Mesenchymal stem cell (in vitro differentiated cells and primary cell): ENCODE measurements at regions not wholly inside any gene's neighbourhood (a gene's known extent, or its start where the extent isn't known, plus 50 kb on each side); places are given as distances from the start of the nearest gene placed in this dataset.

Experiments used
- DNase-seq: peaks from one replicate; pipeline ENCODE4 v3.0.0-alpha.2; 2013
- H2AFZ ChIP-seq: one replicate; pipeline ENCODE4 v1.6.1; 2013; ENCODE audit warnings: low read depth, mild to moderate bottlenecking, control low read depth, inconsistent platforms, low read length, moderate library complexity
- H2AK5ac ChIP-seq: 2 replicates; pipeline ENCODE4 v1.6.1; 2013; ENCODE audit warnings: low read length, moderate library complexity, mild to moderate bottlenecking, inconsistent platforms; ENCODE audit not compliant: severe bottlenecking
- H2BK120ac ChIP-seq: one replicate; pipeline ENCODE4 v1.6.1; 2013; ENCODE audit warnings: low read depth, mild to moderate bottlenecking, inconsistent platforms, low read length, moderate library complexity
- H2BK12ac ChIP-seq, 2 experiments: one replicate each; pipeline ENCODE4 v1.6.1; 2013; ENCODE audit warnings: inconsistent platforms in 2 of 2, low read length in 2 of 2, mild to moderate bottlenecking in 2 of 2, moderate library complexity in 2 of 2, control low read depth in 1 of 2
- H2BK15ac ChIP-seq: one replicate; pipeline ENCODE4 v1.6.1; 2013; ENCODE audit warnings: mild to moderate bottlenecking, low read depth, inconsistent platforms; ENCODE audit not compliant: poor library complexity, severe bottlenecking
- H2BK5ac ChIP-seq: 2 replicates; pipeline ENCODE4 v1.6.1; 2013; ENCODE audit warnings: low read depth, mild to moderate bottlenecking, low read length, control low read depth, inconsistent platforms; ENCODE audit not compliant: poor library complexity, severe bottlenecking
- H3K14ac ChIP-seq, 2 experiments: one replicate each; pipeline ENCODE4 v1.6.1; 2013; ENCODE audit warnings: inconsistent platforms in 2 of 2, low read length in 2 of 2, control low read depth in 1 of 2, mild to moderate bottlenecking in 1 of 2, moderate library complexity in 1 of 2
- H3K18ac ChIP-seq, 2 experiments: one replicate each; pipeline ENCODE4 v1.6.1; 2013; ENCODE audit warnings: inconsistent platforms in 2 of 2, low read length in 2 of 2, control low read depth in 1 of 2, low read depth in 1 of 2, mild to moderate bottlenecking in 1 of 2
- H3K23ac ChIP-seq, 2 experiments: one replicate each; pipeline ENCODE4 v1.6.1; 2013; ENCODE audit warnings: inconsistent platforms in 2 of 2, low read length in 2 of 2, mild to moderate bottlenecking in 2 of 2, moderate library complexity in 2 of 2, control low read depth in 1 of 2
- H3K27ac ChIP-seq: 2 replicates; pipeline ENCODE4 v1.5.1; 2013; ENCODE audit warnings: mild to moderate bottlenecking, moderate library complexity, low read length, control low read depth, inconsistent platforms; ENCODE audit not compliant: poor library complexity, severe bottlenecking
- H3K27me3 ChIP-seq, 2 experiments: 2 replicates each; pipeline versions ENCODE4 v1.6.1 to v1.7.0; 2013; ENCODE audit warnings: low read length in 2 of 2, mild to moderate bottlenecking in 2 of 2, moderate library complexity in 2 of 2, control low read depth in 1 of 2, inconsistent platforms in 1 of 2; ENCODE audit not compliant: control insufficient read depth in 1 of 2, insufficient read depth in 1 of 2
- H3K36me3 ChIP-seq, 2 experiments: 2 replicates each; pipeline versions ENCODE4 v1.6.1 to v1.7.0; 2013; ENCODE audit warnings: low read length in 2 of 2, control low read depth in 1 of 2, inconsistent platforms in 1 of 2, low read depth in 1 of 2, mild to moderate bottlenecking in 1 of 2; ENCODE audit not compliant: insufficient read depth in 2 of 2, control insufficient read depth in 1 of 2
- H3K4ac ChIP-seq, 2 experiments: one replicate each; pipeline ENCODE4 v1.6.1; 2013; ENCODE audit warnings: inconsistent platforms in 2 of 2, low read length in 2 of 2, mild to moderate bottlenecking in 2 of 2, moderate library complexity in 2 of 2, control low read depth in 1 of 2, low read depth in 1 of 2
- H3K4me1 ChIP-seq: 2 replicates; pipeline ENCODE4 v1.6.1; 2013; ENCODE audit warnings: low read depth, low read length, control low read depth; ENCODE audit not compliant: control insufficient read depth, insufficient read depth
- H3K4me2 ChIP-seq: 2 replicates; pipeline ENCODE4 v1.6.1; 2013; ENCODE audit warnings: low read length, mild to moderate bottlenecking, inconsistent platforms; ENCODE audit not compliant: poor library complexity, severe bottlenecking
- H3K4me3 ChIP-seq, 2 experiments: 2 replicates each; pipeline versions ENCODE4 v1.5.1 to v1.7.0; 2013; ENCODE audit warnings: low read length in 2 of 2, mild to moderate bottlenecking in 2 of 2, control low read depth in 1 of 2, low read depth in 1 of 2; ENCODE audit not compliant: insufficient read depth in 1 of 2
- H3K79me1 ChIP-seq: replicated peaks from 2 replicates; pipeline ENCODE4 v1.6.1; 2013; ENCODE audit warnings: mild to moderate bottlenecking, control low read depth, low read length, inconsistent platforms; ENCODE audit not compliant: poor library complexity, severe bottlenecking
- H3K9ac ChIP-seq: 2 replicates; pipeline ENCODE4 v1.7.0; 2013; ENCODE audit warnings: mild to moderate bottlenecking, low read length, moderate library complexity
- H3K9me3 ChIP-seq: 2 replicates; pipeline ENCODE4 v1.7.0; 2013; ENCODE audit warnings: mild to moderate bottlenecking, low read length; ENCODE audit not compliant: control insufficient read depth
- H4K8ac ChIP-seq: one replicate; pipeline ENCODE4 v1.6.1; 2013; ENCODE audit warnings: inconsistent platforms, mild to moderate bottlenecking, low read length, moderate library complexity
- H4K91ac ChIP-seq: one replicate; pipeline ENCODE4 v1.6.1; 2013; ENCODE audit warnings: mild to moderate bottlenecking, low read length, inconsistent platforms
- WGBS: methylation state at CpG from one replicate; pipeline ENCODE4 v1.1.7; 2013; ENCODE audit warnings: mixed read lengths; 5-methylcytosine and 5-hydroxymethylcytosine counted together

DNA sequence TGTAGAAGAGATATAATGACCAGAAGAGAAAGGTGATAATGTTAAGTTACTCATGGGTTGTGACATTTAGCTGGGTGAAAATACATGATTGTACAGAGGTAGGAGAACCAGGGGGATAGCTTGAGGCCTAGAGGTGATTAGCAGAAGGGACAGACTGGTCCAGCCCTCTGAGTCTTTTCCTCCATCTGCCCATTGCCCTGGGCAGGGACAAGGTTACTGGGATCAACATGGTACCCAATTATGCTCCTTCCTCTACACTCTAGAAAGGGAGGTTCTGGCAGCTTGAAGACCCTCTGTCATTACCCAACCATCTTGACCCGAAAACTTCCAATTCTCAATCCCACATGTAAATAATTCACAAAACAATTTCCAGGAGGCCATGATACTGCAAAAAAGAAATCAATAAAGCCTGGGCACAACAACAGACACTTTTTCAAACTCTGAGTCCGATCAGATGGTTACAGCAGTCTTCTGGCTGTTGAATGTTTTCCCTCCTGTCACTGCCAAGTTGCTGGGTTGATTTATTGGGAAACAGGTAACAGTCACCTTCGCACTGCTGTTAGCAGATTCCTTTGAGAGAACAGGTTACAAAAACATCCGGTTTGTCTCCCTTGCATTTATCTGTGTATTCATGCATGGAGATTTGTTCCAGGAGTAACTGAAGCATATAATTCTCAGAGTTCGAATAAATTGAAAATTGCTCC is 239.1 kb upstream of the HTR2A start:
- no peak overlapping the region for H3K4ac ChIP-seq
- no peak overlapping the region for H2AFZ ChIP-seq
- no peaks in the 10 kb centered on the region for H3K79me1 ChIP-seq
- no peak overlapping the region for H3K23ac ChIP-seq
- no peak overlapping the region for H3K4me2 ChIP-seq
- 96% methylated on average over 5 of the region's 5 CpGs for WGBS
- H3K27ac ChIP-seq: no peak overlapping the region
- no peak overlapping the region for H3K9ac ChIP-seq
- H2BK5ac ChIP-seq: no peak overlapping the region
- no peak overlapping the region for H4K91ac ChIP-seq
- no peak overlapping the region for H2BK15ac ChIP-seq
- H3K4me3 ChIP-seq: no peak overlapping the region
- no peak overlapping the region for H3K18ac ChIP-seq
- peak overlapping the region in 1 of 2 experiments; percentile 57 for H2BK12ac ChIP-seq
- H3K4me1 ChIP-seq: peaks cover 1% of the 10 kb centered on the region
- no peaks in the 10 kb centered on the region for H3K27me3 ChIP-seq
- H2AK5ac ChIP-seq: no peak overlapping the region
- DNase-seq: no peak
- H3K14ac ChIP-seq: no peak overlapping the region
- H3K9me3 ChIP-seq: no peaks in the 10 kb centered on the region
- H4K8ac ChIP-seq: no peak overlapping the region
- no peaks in the 10 kb centered on the region for H3K36me3 ChIP-seq
- H2BK120ac ChIP-seq: no peak overlapping the region

- Histone ChIP-seq H2BK120ac (no peak overlapping the region), H3K14ac (no peak overlapping the region), H3K9me3 (no peaks in the 10 kb centered on the region), H2AK5ac (no peak overlapping the region), H3K4me3 (no peak overlapping the region), H3K4ac (no peak overlapping the region), H2BK12ac (no peak overlapping the region), H2BK15ac (no peak overlapping the region), H2AFZ (no peak overlapping the region), H4K8ac (no peak overlapping the region), H3K23ac (no peak overlapping the region), H3K36me3 (no peaks in the 10 kb centered on the region), H4K91ac (no peak overlapping the region), H3K4me1 (peaks cover 1% of the 10 kb centered on the region), H3K79me1 (no peaks in the 10 kb centered on the region), H3K27ac (no peak overlapping the region), H3K4me2 (no peak overlapping the region), H2BK5ac (no peak overlapping the region), H3K27me3 (no peaks in the 10 kb centered on the region), H3K9ac (no peak overlapping the region), H3K18ac (no peak overlapping the region)
- DNase-seq: no peak
- WGBS: 97% methylated on average over 7 of the region's 9 CpGs
Measured at GRCh38 chr13:47134939-47135489, 238.2 kb upstream of the HTR2A start.

- H2AFZ ChIP-seq: no peak overlapping the region
- WGBS: no CpG with 5 or more reads among the region's 1 CpG
Measured at GRCh38 chr13:47133011-47133445, 236.2 kb upstream of the HTR2A start.

GRCh38 chr13:47129461-47129860 is 232.6 kb upstream of the HTR2A start:
- Histone ChIP-seq H2AFZ (no peak overlapping the region), H3K27ac (no peak overlapping the region), H3K79me1 (no peaks in the 10 kb centered on the region), H3K18ac (no peak overlapping the region), H3K27me3 (no peaks in the 10 kb centered on the region), H2BK5ac (no peak overlapping the region), H4K91ac (no peak overlapping the region), H3K36me3 (no peaks in the 10 kb centered on the region), H3K9me3 (peaks cover 1% of the 10 kb centered on the region), H2BK15ac (no peak overlapping the region), H3K4me1 (no peaks in the 10 kb centered on the region), H3K23ac (no peak overlapping the region), H3K4ac (no peak overlapping the region), H3K14ac (no peak overlapping the region), H3K4me3 (no peak overlapping the region), H3K9ac (no peak overlapping the region), H2AK5ac (no peak overlapping the region), H2BK120ac (no peak overlapping the region), H2BK12ac (no peak overlapping the region), H4K8ac (no peak overlapping the region), H3K4me2 (no peak overlapping the region)
- WGBS: no CpG with 5 or more reads among the region's 2 CpGs
- DNase-seq: no peak

More at GRCh38 chr13:47133011-47133445, 236.2 kb upstream of the HTR2A start:
- H3K14ac ChIP-seq: no peak overlapping the region
- no peak overlapping the region for H3K4me2 ChIP-seq
- no peak overlapping the region for H3K27ac ChIP-seq
- H3K27me3 ChIP-seq: no peaks in the 10 kb centered on the region
- no peak overlapping the region for H3K23ac ChIP-seq
- H3K9me3 ChIP-seq: no peaks in the 10 kb centered on the region
- no peak overlapping the region for H3K18ac ChIP-seq
- peaks cover 1% of the 10 kb centered on the region for H3K4me1 ChIP-seq
- H3K4me3 ChIP-seq: no peak overlapping the region
- no peaks in the 10 kb centered on the region for H3K36me3 ChIP-seq
- no peak overlapping the region for H2BK12ac ChIP-seq
- DNase-seq: no peak
- H2AK5ac ChIP-seq: no peak overlapping the region
- H3K4ac ChIP-seq: no peak overlapping the region
- no peak overlapping the region for H2BK120ac ChIP-seq
- H2BK15ac ChIP-seq: no peak overlapping the region
- no peak overlapping the region for H2BK5ac ChIP-seq
- H3K9ac ChIP-seq: no peak overlapping the region
- no peak overlapping the region for H4K91ac ChIP-seq
- H4K8ac ChIP-seq: no peak overlapping the region
- H3K79me1 ChIP-seq: no peaks in the 10 kb centered on the region
